Adrenal gland (tissue), 5 donors: ENCODE measurements at regions not wholly inside any gene's neighbourhood (a gene's known extent, or its start where the extent isn't known, plus 50 kb on each side); places are given as distances from the start of the nearest gene placed in this dataset.

Experiments used
- CTCF ChIP-seq, 6 experiments: fragments of 450-650 bp in 4 of 6; fragments of 200-600 bp in 2 of 6; sonication (generic) in 1 of 6; IDR thresholded peaks; 1 replicate in 5 of 6; 2 replicates in 1 of 6; pipeline versions ENCODE4 v1.5.1 to v1.8.0; 2016 to 2021; ENCODE audit warnings: antibody characterized with exemption in 6 of 6, mild to moderate bottlenecking in 2 of 6, moderate library complexity in 1 of 6
- POLR2A ChIP-seq, 2 donors: fragments of 450-650 bp; IDR thresholded peaks; one replicate each; pipeline ENCODE4 v1.6.1; 2017; ENCODE audit warnings: antibody characterized with exemption in 2 of 2, mild to moderate bottlenecking in 2 of 2, moderate library complexity in 1 of 2
- donor health status: DM: no; HTN: no; CAD: no.

GRCh38 chr21:28743723-28744122, 249.0 kb downstream of the LTN1 start:
- TF ChIP-seq CTCF (IDR thresholded peaks at IDR 0.05) = no peak
- TF ChIP-seq POLR2A (IDR thresholded peaks at IDR 0.05) = no peak
